Heart left ventricle (tissue), 13 donors: ENCODE measurements at regions not wholly inside any gene's neighbourhood (a gene's known extent, or its start where the extent isn't known, plus 50 kb on each side); places are given as distances from the start of the nearest gene placed in this dataset.

Experiments
- CTCF ChIP-seq, 12 donors: fragments of 200-600 bp; sonication (generic) in 4 of 12; IDR thresholded peaks; one replicate each; pipeline versions ENCODE4 v1.5.0 to v1.8.0; 2018 to 2022; ENCODE audit warnings: antibody characterized with exemption in 12 of 12, mild to moderate bottlenecking in 5 of 12
- POLR2A ChIP-seq, 2 donors: fragments of 450-650 bp; IDR thresholded peaks; one replicate each; pipeline ENCODE4 v1.6.1; 2017; ENCODE audit warnings: antibody characterized with exemption in 2 of 2, mild to moderate bottlenecking in 2 of 2, moderate library complexity in 2 of 2
- donor health status: ischemic (EF 13 %, LVEDD 7.1; RV severe dilation, severe dysfunction).
- donor health status: DM: no; HTN: yes; CAD: no.
- donor health status: DM: no; HTN: no; CAD: no.
- donor health status: ischemic (EF 25% LVEDD 6.9; RV normal size, moderate dysfunction).
- donor health status: ischemic (EF 25% LVEDD 5.7; RV mildly dilated, moderate dysfunction).
- donor health status: ischemic (EF 35%, LVEDD 5.7; RV mildly dilated, moderate dysfunction).
- donor health status: nonischemic (EF 11% LVEDD 7.7; RV severe dilation, severe dysfunction).
- donor health status: DM: yes; HTN: yes; CAD: no.
- donor health status: PGD.
- donor health status: ischemic (EF 29% LVEDD 5.4; RV normal size, mild dysfunction).
- donor health status: nonischemic (EF 23%, LVEDD 6.1; RV moderate dilation, normal function).

GRCh38 chr6:132978685-132979084, 164.3 kb downstream of the RPS12 start:
- TF ChIP-seq CTCF (IDR thresholded peaks at IDR 0.05) (no peak), POLR2A (IDR thresholded peaks at IDR 0.05) (no peak)
